Neural crest cell (in vitro differentiated cells): ENCODE measurements at regions not wholly inside any gene's neighbourhood (a gene's known extent, or its start where the extent isn't known, plus 50 kb on each side); places are given as distances from the start of the nearest gene placed in this dataset.

Experiments used
- DNase-seq: peaks from one replicate; pipeline ENCODE4 v3.0.0; 2021; ENCODE audit warnings: low read depth, mixed read lengths, low spot score
- H3K27ac Mint-ChIP-seq: one replicate; pipeline ENCODE4 v1.8.0; 2021; ENCODE audit warnings: mild to moderate bottlenecking, mixed read lengths; ENCODE audit not compliant: unreplicated experiment
- H3K27me3 Mint-ChIP-seq: 2 replicates; pipeline ENCODE4 v1.8.0; 2021; ENCODE audit warnings: low read depth, mild to moderate bottlenecking, mixed read lengths
- H3K36me3 Mint-ChIP-seq: 2 replicates; pipeline ENCODE4 v1.8.0; 2021; ENCODE audit warnings: low read depth, mild to moderate bottlenecking, mixed read lengths
- H3K4me1 Mint-ChIP-seq: 2 replicates; pipeline ENCODE4 v1.8.0; 2021; ENCODE audit warnings: mixed read lengths
- H3K4me3 Mint-ChIP-seq: one replicate; pipeline ENCODE4 v1.8.0; 2021; ENCODE audit warnings: mild to moderate bottlenecking, mixed read lengths
- H3K9me3 Mint-ChIP-seq: 2 replicates; pipeline ENCODE4 v1.8.0; 2021; ENCODE audit warnings: mixed read lengths
- TF ChIP-seq, protein P1 (sequence below): fragments of 200-600 bp; sonication (generic); conservative IDR thresholded peaks from 2 replicates; pipeline ENCODE4 v1.5.0; 2021; ENCODE audit warnings: antibody characterized with exemption, mild to moderate bottlenecking

DNA sequence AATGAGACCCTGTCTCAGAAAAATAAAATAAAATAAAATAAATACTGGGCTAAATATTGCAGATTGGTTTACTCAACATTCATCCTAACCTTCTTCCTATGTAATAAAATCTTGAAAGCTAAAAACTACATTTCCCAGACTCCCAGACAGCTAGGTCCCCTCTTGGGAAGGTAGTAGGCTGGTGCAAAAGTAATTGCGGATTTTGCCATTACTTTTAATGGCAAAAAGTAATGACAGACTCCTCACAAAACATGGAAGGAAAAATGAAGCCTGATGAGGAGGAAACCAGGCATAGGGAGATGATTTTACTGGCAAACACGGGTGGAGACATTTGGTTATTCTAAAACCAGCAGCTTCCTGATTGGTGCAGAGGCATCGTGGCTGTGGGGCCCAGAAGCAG is 70.6 kb upstream of the E2F3 start:
- DNase-seq, result no peak
- TF ChIP-seq, protein P1, sequence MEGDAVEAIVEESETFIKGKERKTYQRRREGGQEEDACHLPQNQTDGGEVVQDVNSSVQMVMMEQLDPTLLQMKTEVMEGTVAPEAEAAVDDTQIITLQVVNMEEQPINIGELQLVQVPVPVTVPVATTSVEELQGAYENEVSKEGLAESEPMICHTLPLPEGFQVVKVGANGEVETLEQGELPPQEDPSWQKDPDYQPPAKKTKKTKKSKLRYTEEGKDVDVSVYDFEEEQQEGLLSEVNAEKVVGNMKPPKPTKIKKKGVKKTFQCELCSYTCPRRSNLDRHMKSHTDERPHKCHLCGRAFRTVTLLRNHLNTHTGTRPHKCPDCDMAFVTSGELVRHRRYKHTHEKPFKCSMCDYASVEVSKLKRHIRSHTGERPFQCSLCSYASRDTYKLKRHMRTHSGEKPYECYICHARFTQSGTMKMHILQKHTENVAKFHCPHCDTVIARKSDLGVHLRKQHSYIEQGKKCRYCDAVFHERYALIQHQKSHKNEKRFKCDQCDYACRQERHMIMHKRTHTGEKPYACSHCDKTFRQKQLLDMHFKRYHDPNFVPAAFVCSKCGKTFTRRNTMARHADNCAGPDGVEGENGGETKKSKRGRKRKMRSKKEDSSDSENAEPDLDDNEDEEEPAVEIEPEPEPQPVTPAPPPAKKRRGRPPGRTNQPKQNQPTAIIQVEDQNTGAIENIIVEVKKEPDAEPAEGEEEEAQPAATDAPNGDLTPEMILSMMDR, result no peak
- Mint-ChIP-seq H3K4me1 (peaks cover 7% of the 10 kb centered on the region), H3K36me3 (no peaks in the 10 kb centered on the region), H3K27ac (no peak overlapping the region), H3K4me3 (no peak overlapping the region), H3K9me3 (no peaks in the 10 kb centered on the region), H3K27me3 (peaks cover 10% of the 10 kb centered on the region)

DNA sequence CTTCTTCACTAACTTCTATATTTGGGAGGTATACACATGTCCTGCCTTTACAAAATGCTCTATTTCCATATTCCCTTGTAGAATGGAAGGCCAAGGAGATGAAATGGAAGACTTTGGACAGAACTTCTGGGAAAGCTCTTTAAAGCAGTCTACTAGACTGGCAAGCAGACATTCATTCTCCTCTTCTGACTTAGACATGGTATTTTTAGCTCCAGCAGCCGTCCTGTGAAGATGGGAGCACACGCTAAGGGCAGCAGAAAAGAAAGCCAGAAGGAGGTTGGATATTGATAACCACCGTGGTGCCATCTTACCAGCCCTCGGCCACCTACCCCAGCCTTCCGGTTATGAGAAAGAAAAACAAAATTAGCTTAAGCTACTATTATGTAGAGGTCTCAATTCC is 70.1 kb upstream of the E2F3 start:
- H3K4me1 Mint-ChIP-seq, result peaks cover 7% of the 10 kb centered on the region
- H3K27ac Mint-ChIP-seq, result no peak overlapping the region
- H3K27me3 Mint-ChIP-seq, result peaks cover 10% of the 10 kb centered on the region
- DNase-seq, result no peak
- H3K9me3 Mint-ChIP-seq, result no peaks in the 10 kb centered on the region
- TF ChIP-seq, protein P1, result no peak
- H3K36me3 Mint-ChIP-seq, result no peaks in the 10 kb centered on the region
- no peak overlapping the region for H3K4me3 Mint-ChIP-seq

DNA sequence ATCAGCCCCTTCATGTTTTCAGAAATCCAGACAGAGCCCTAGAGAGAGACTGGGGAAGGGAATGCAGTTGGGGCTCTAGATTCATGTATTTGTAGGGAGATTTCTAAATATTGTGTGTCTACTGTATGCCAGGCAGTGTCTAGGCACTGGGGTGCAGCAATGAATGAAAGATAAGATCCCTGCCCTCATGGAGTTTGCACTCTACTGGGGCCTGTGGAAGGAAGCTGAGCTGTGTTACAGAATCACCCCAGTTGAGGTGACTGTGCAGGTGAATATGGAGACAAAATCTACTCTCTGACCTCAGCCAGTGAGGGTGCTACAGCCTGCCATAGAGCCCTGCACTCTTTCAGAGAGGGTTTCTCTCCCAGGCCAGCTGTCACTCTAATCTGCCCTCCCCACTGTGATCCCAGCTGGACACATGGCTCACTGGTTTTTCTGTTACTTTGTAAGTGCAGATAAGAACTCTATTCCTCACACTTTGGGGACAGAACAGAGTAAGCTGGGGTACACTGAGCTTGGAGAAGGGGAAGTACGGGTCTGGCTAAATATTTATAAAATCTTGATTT is 69.2 kb upstream of the E2F3 start:
- no peak for DNase-seq
- TF ChIP-seq, protein P1, result no peak
- peaks cover 7% of the 10 kb centered on the region for H3K27me3 Mint-ChIP-seq
- H3K9me3 Mint-ChIP-seq, result no peaks in the 10 kb centered on the region
- peaks cover 7% of the 10 kb centered on the region for H3K4me1 Mint-ChIP-seq
- H3K27ac Mint-ChIP-seq, result no peak overlapping the region
- H3K4me3 Mint-ChIP-seq, result no peak overlapping the region
- no peaks in the 10 kb centered on the region for H3K36me3 Mint-ChIP-seq

DNA sequence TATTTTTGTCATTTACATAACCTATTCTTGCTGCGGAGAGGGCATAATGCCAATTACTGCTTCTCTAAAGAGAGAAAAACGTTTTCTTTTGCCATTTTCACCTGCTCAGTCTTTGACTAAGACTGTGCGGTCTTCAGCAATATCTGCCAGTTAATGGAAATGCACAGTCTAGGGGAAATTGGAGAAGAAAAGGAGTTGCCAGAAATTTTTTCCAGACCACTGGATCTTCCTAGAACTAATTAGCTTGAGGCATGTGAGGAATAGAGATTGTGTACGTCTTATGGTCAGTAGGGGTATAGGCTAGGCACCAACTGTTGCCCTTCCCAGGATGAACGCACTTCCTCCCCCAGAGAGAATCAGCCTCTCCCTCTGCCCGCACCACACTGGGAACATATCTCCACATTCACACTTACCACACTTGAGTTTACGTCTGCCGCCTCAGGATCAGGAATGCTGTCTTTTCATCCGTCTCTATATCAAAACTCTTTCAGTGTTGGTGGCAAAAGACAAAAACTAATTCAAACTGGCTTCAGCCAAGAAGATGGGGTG is 67.9 kb upstream of the E2F3 start:
- H3K4me1 Mint-ChIP-seq, result peaks cover 5% of the 10 kb centered on the region
- peaks cover 7% of the 10 kb centered on the region for H3K27me3 Mint-ChIP-seq
- no peaks in the 10 kb centered on the region for H3K36me3 Mint-ChIP-seq
- DNase-seq, result no peak
- H3K27ac Mint-ChIP-seq, result no peak overlapping the region
- no peaks in the 10 kb centered on the region for H3K9me3 Mint-ChIP-seq
- H3K4me3 Mint-ChIP-seq, result no peak overlapping the region
- TF ChIP-seq, protein P1, result no peak

DNA sequence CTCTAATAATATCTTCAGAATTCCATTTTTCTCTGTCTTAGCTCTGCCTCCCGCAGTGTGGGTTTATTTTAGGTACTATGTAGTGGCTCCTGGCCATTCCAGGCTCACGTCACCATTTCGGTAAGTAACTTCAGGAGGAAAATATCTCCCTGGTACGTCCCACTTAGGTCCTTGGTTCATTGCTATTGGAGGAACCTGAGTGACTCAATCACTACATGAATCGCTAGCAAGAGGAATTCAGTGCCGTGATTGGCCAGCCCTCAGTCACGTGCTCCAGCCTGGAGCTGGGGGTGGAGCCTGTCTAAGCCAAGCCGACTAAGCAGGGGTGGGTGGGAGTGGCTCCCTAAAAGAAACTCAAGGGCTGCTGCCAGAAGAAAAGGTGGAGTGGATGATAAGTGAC is 67.3 kb upstream of the E2F3 start:
- no peaks in the 10 kb centered on the region for H3K36me3 Mint-ChIP-seq

More for the DNA sequence above, 67.3 kb upstream of the E2F3 start:
- Mint-ChIP-seq H3K4me3 (no peak overlapping the region), H3K4me1 (no peaks in the 10 kb centered on the region), H3K27me3 (peaks cover 4% of the 10 kb centered on the region), H3K27ac (no peak overlapping the region), H3K9me3 (no peaks in the 10 kb centered on the region)
- DNase-seq, result no peak
- TF ChIP-seq, protein P1, result no peak
